ENCODE measurements at regions not wholly inside any gene's neighbourhood (a gene's known extent, or its start where the extent isn't known, plus 50 kb on each side); places are given as distances from the start of the nearest gene placed in this dataset.

DNA sequence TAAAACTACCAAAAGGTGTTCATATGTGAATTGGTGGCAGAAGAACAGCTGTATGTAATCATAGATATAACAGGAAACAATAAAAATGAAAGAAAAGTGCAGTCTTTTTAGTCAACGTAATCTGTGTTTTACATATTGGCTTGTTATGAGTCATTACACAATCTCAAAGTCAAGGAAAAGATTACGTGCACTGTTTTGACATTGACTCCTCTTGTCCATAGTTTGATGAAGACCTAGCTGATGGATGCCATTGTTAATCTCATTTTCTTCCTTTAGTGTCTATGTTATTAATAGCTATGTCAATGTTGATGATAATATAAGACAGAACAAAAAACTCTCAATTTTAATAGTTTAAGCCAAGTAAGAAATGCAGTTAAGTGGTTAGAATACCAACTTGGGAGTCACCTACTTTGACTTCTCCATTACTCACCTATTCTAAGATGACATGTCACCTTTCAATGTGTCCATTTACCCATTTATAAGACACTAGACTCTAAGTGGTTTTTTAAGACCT is 84.5 kb upstream of the SAMSN1 start:
- TF ChIP-seq ZNF274 (IDR thresholded peaks at IDR 0.05; ENCODE audit: low read depth, low read length) (no peak), SUZ12 (IDR thresholded peaks at IDR 0.05; ENCODE audit: extremely low read depth, insufficient read depth, insufficient read length) (no peak), YY1 (IDR thresholded peaks at IDR 0.05; ENCODE audit: insufficient read depth, insufficient read length) (no peak)
